NT2/D1 (cell line): ENCODE measurements at regions not wholly inside any gene's neighbourhood (a gene's known extent, or its start where the extent isn't known, plus 50 kb on each side); places are given as distances from the start of the nearest gene placed in this dataset.

Experiments
- DNase-seq: peaks from one replicate; pipeline ENCODE4 v3.0.0-alpha.2; 2011; ENCODE audit warnings: low read depth, low spot score
- H3K27me3 ChIP-seq: 2 replicates; pipeline ENCODE4 v1.6.0; 2011; ENCODE audit warnings: mild to moderate bottlenecking; ENCODE audit not compliant: insufficient read length, insufficient read depth
- H3K36me3 ChIP-seq: 2 replicates; pipeline ENCODE4 v1.6.1; 2011; ENCODE audit warnings: mild to moderate bottlenecking, low read length, mixed read lengths; ENCODE audit not compliant: insufficient read depth, insufficient read length
- H3K4me1 ChIP-seq: 2 replicates; pipeline ENCODE4 v1.5.1; 2011; ENCODE audit not compliant: insufficient read depth, insufficient read length
- H3K4me3 ChIP-seq: 2 replicates; pipeline ENCODE4 v1.5.1; 2011; ENCODE audit warnings: low read depth; ENCODE audit not compliant: insufficient read length
- H3K9ac ChIP-seq: 2 replicates; pipeline ENCODE4 v1.6.0; 2011; ENCODE audit warnings: low read depth; ENCODE audit not compliant: insufficient read length
- H3K9me3 ChIP-seq: 2 replicates; pipeline ENCODE4 v1.5.1; 2011; ENCODE audit warnings: mild to moderate bottlenecking, low read length; ENCODE audit not compliant: insufficient read depth
- SUZ12 ChIP-seq: IDR thresholded peaks from 2 replicates; pipeline ENCODE4 v1.6.1; 2011; ENCODE audit not compliant: insufficient read length, insufficient read depth; ENCODE audit errors: extremely low read depth
- YY1 ChIP-seq: IDR thresholded peaks from 2 replicates; pipeline ENCODE4 v1.6.1; 2011; ENCODE audit not compliant: insufficient read length, insufficient read depth
- ZNF274 ChIP-seq: IDR thresholded peaks from 2 replicates; pipeline ENCODE4 v1.6.1; 2011; ENCODE audit warnings: mild to moderate bottlenecking, low read depth, low read length

GRCh38 chr20:19816386-19816785 lies 58.3 kb downstream of the RIN2 start:
- Histone ChIP-seq H3K27me3 (no peaks in the 10 kb centered on the region), H3K36me3 (no peaks in the 10 kb centered on the region), H3K4me1 (no peaks in the 10 kb centered on the region), H3K4me3 (no peak overlapping the region), H3K9me3 (0 out of 2 replicates have a peak, but pooled peaks cover 7% of the 10 kb centered on the region), H3K9ac (no peak overlapping the region)
- DNase-seq, result no peak
- no peak for TF ChIP-seq YY1
- no peak for TF ChIP-seq ZNF274
- no peak for TF ChIP-seq SUZ12

- Histone ChIP-seq H3K4me1 (no peaks in the 10 kb centered on the region), H3K27me3 (no peaks in the 10 kb centered on the region), H3K9ac (no peak overlapping the region), H3K36me3 (no peaks in the 10 kb centered on the region), H3K9me3 (0 out of 2 replicates have a peak, but pooled peaks cover 7% of the 10 kb centered on the region), H3K4me3 (no peak overlapping the region)
- DNase-seq, result no peak
- no peak for TF ChIP-seq YY1
- no peak for TF ChIP-seq SUZ12
- TF ChIP-seq ZNF274, result no peak
These were observed 59.0 kb downstream of the RIN2 start for GRCh38 chr20:19817017-19817416.

GRCh38 chr20:19819149-19819548 lies 61.1 kb downstream of the RIN2 start:
- Histone ChIP-seq H3K4me1 (no peaks in the 10 kb centered on the region), H3K9ac (no peak overlapping the region), H3K27me3 (no peaks in the 10 kb centered on the region), H3K4me3 (no peak overlapping the region), H3K36me3 (no peaks in the 10 kb centered on the region), H3K9me3 (0 out of 2 replicates have a peak, but pooled peaks cover 7% of the 10 kb centered on the region)
- DNase-seq, result no peak
- TF ChIP-seq SUZ12 (no peak), ZNF274 (no peak), YY1 (no peak)

- TF ChIP-seq YY1, result no peak
- TF ChIP-seq ZNF274, result no peak
- no peak for TF ChIP-seq SUZ12
- Histone ChIP-seq H3K9ac (no peak overlapping the region), H3K4me3 (no peak overlapping the region), H3K36me3 (no peaks in the 10 kb centered on the region), H3K9me3 (0 out of 2 replicates have a peak, but pooled peaks cover 7% of the 10 kb centered on the region), H3K4me1 (no peaks in the 10 kb centered on the region), H3K27me3 (no peaks in the 10 kb centered on the region)
- no peak for DNase-seq
These were observed 62.6 kb downstream of the RIN2 start for GRCh38 chr20:19820555-19821211.

- Histone ChIP-seq H3K4me1 (no peaks in the 10 kb centered on the region), H3K9me3 (0 out of 2 replicates have a peak, but pooled peaks cover 7% of the 10 kb centered on the region), H3K4me3 (no peak overlapping the region), H3K9ac (no peak overlapping the region), H3K36me3 (no peaks in the 10 kb centered on the region), H3K27me3 (no peaks in the 10 kb centered on the region)
- DNase-seq, result no peak
- TF ChIP-seq ZNF274 (no peak), SUZ12 (no peak), YY1 (no peak)
These were observed 63.5 kb downstream of the RIN2 start for GRCh38 chr20:19821606-19822005.

GRCh38 chr20:19823216-19823615 lies 65.2 kb downstream of the RIN2 start:
- no peaks in the 10 kb centered on the region for H3K4me1 ChIP-seq
- no peaks in the 10 kb centered on the region for H3K36me3 ChIP-seq
- H3K4me3 ChIP-seq, result no peak overlapping the region
- H3K9me3 ChIP-seq, result 0 out of 2 replicates have a peak, but pooled peaks cover 7% of the 10 kb centered on the region
- no peaks in the 10 kb centered on the region for H3K27me3 ChIP-seq
- H3K9ac ChIP-seq, result no peak overlapping the region
- no peak for DNase-seq
- TF ChIP-seq YY1 (no peak), ZNF274 (no peak), SUZ12 (no peak)

- Histone ChIP-seq H3K4me1 (no peaks in the 10 kb centered on the region), H3K9me3 (0 out of 2 replicates have a peak, but pooled peaks cover 3% of the 10 kb centered on the region), H3K27me3 (no peaks in the 10 kb centered on the region), H3K36me3 (no peaks in the 10 kb centered on the region), H3K4me3 (no peak overlapping the region), H3K9ac (no peak overlapping the region)
- TF ChIP-seq YY1 (no peak), ZNF274 (no peak), SUZ12 (no peak)
- no peak for DNase-seq
These were observed 65.9 kb downstream of the RIN2 start for GRCh38 chr20:19823971-19824370.

- H3K4me3 ChIP-seq, result no peak overlapping the region
- H3K9me3 ChIP-seq, result no peaks in the 10 kb centered on the region
- TF ChIP-seq SUZ12 (no peak), ZNF274 (no peak), YY1 (no peak)
- H3K9ac ChIP-seq, result no peak overlapping the region
- no peaks in the 10 kb centered on the region for H3K27me3 ChIP-seq
- no peaks in the 10 kb centered on the region for H3K36me3 ChIP-seq
- DNase-seq, result no peak
- no peaks in the 10 kb centered on the region for H3K4me1 ChIP-seq
These were observed 66.8 kb downstream of the RIN2 start for GRCh38 chr20:19824861-19825260.
